ENCODE measurements at regions not wholly inside any gene's neighbourhood (a gene's known extent, or its start where the extent isn't known, plus 50 kb on each side); places are given as distances from the start of the nearest gene placed in this dataset.

DNA sequence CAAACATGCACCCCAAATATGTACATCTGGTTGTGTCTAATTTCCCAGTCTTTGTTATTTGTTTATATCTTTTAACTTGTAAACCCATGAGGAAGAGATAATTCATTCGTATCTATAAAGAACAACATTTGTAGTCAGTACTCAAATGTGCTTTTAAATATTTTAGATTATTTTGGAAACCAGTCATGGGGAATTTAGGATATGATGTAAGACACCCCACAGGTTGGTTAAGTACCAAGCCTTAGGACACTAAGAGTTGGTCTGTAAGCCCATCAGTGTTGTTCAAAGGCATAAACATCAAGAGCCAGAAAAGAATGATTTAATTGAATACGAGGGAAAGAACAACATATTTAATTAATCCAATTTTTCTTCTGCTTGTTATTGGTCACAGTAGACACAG lies 421.1 kb upstream of the SEMA3C start:
- 61 to 66% methylated on average over 2 of the region's 2 CpGs for WGBS, 2 donors
- no peak for DNase-seq (ENCODE audit: low spot score in 2 of 2)
- H3K4me3 ChIP-seq (ENCODE audit: low read depth, poor library complexity, severe bottlenecking) = no peak overlapping the region
- TF ChIP-seq, protein P1, sequence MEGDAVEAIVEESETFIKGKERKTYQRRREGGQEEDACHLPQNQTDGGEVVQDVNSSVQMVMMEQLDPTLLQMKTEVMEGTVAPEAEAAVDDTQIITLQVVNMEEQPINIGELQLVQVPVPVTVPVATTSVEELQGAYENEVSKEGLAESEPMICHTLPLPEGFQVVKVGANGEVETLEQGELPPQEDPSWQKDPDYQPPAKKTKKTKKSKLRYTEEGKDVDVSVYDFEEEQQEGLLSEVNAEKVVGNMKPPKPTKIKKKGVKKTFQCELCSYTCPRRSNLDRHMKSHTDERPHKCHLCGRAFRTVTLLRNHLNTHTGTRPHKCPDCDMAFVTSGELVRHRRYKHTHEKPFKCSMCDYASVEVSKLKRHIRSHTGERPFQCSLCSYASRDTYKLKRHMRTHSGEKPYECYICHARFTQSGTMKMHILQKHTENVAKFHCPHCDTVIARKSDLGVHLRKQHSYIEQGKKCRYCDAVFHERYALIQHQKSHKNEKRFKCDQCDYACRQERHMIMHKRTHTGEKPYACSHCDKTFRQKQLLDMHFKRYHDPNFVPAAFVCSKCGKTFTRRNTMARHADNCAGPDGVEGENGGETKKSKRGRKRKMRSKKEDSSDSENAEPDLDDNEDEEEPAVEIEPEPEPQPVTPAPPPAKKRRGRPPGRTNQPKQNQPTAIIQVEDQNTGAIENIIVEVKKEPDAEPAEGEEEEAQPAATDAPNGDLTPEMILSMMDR (IDR thresholded peaks at IDR 0.05) = no peak
- TF ChIP-seq POLR2A (IDR thresholded peaks at IDR 0.05) = no peak
- intact Hi-C loops (cut with DNase I; ENCODE audit: low total_unique reads) = no loop called here

- 56 to 64% methylated on average over 13 of the region's 13 CpGs for WGBS, 2 donors
- intact Hi-C loops (cut with DNase I; ENCODE audit: low total_unique reads) = no loop called here
- H3K4me3 ChIP-seq (ENCODE audit: low read depth, poor library complexity, severe bottlenecking) = no peak overlapping the region
- TF ChIP-seq, protein P1 (IDR thresholded peaks at IDR 0.05) = no peak
- TF ChIP-seq POLR2A (IDR thresholded peaks at IDR 0.05) = no peak
- no peak for DNase-seq (ENCODE audit: low spot score in 2 of 2)
These were observed 414.7 kb upstream of the SEMA3C start for GRCh38 chr7:81333536-81333935.

DNA sequence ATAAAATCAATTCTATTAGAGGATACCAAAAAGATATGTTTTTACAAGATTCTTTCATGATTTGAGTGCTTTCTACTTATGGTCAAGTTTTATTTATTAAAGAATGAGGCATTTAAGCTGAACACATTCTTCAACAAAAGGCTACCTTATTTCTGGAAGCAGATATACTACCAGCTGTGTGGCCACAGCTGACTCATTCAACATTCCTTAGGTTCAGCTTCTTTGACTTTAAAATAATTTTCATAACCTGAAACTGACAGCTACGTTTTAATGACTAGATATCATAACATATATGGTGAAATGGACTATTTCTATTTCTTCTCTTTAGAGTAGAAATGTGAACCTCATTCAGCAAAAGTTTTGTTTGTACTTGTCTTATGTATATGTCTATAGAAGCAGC lies 414.2 kb upstream of the SEMA3C start:
- TF ChIP-seq, protein P1 (IDR thresholded peaks at IDR 0.05) = no peak
- TF ChIP-seq POLR2A (IDR thresholded peaks at IDR 0.05) = no peak
- H3K4me3 ChIP-seq (ENCODE audit: low read depth, poor library complexity, severe bottlenecking) = no peak overlapping the region
- intact Hi-C loops (cut with DNase I; ENCODE audit: low total_unique reads) = no loop called here
- WGBS, 2 donors = 69 to 78% methylated on average over 1 of the region's 1 CpG
- DNase-seq (ENCODE audit: low spot score in 2 of 2) = no peak

- 18 to 32% methylated on average over 1 of the region's 1 CpG for WGBS, 2 donors
- no peak for DNase-seq (ENCODE audit: low spot score in 2 of 2)
- no peak for TF ChIP-seq POLR2A (IDR thresholded peaks at IDR 0.05)
- TF ChIP-seq, protein P1 (IDR thresholded peaks at IDR 0.05) = no peak
- intact Hi-C loops (cut with DNase I; ENCODE audit: low total_unique reads) = no loop called here
- no peak overlapping the region for H3K4me3 ChIP-seq (ENCODE audit: low read depth, poor library complexity, severe bottlenecking)
These were observed 412.5 kb upstream of the SEMA3C start for GRCh38 chr7:81331061-81332018.

DNA sequence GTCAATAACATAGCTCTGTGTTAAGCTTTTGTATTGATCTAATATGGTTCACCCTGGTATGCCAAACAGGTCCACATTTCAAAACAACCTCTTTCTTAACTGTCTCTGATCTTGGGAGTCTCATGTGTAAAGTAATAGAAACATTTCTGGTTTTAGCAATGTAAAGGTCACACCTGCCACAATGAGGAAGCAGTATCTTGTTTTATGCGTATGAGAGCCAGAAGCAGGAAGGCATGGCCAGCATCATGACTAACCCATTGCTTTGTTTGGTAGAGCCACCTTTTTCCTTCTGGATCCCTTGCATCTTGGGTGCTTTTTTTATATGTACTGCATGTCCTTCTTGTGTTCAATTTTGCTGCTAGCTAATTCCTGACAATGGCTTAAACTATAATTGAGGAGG lies 411.3 kb upstream of the SEMA3C start:
- no peak for DNase-seq (ENCODE audit: low spot score in 2 of 2)
- H3K4me3 ChIP-seq (ENCODE audit: low read depth, poor library complexity, severe bottlenecking) = no peak overlapping the region
- TF ChIP-seq POLR2A (IDR thresholded peaks at IDR 0.05) = no peak
- TF ChIP-seq, protein P1 (IDR thresholded peaks at IDR 0.05) = no peak
- intact Hi-C loops (cut with DNase I; ENCODE audit: low total_unique reads) = no loop called here
- WGBS, 2 donors = 70 to 71% methylated on average over 1 of the region's 1 CpG
